Muscle of arm (tissue), 1 donor: ENCODE measurements at regions not wholly inside any gene's neighbourhood (a gene's known extent, or its start where the extent isn't known, plus 50 kb on each side); places are given as distances from the start of the nearest gene placed in this dataset.

Source experiments
- DNase-seq: peaks from one replicate; pipeline ENCODE4 v3.0.0-alpha.2; 2013

DNA sequence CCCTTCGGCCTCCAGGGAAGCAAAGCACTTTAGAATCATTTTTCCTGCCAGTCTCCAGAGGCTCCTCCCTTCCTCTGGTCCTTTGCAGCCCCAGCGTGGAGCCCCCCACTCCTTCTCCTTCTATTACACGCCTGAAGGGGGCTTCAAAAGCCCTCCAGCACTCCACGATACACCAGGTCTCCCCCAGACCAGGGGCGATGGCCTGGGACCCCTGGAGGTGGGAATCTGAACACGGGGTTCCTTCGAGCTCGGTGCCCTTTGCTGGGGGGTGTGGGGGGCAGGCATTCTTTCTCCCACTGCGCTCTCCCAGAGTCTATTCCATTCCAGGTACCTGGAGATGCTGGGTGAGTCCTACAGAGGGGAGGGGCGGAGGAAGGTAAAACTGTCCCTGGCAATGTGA, 97.6 kb downstream of the HMX1 start:
- no peak for DNase-seq

DNA sequence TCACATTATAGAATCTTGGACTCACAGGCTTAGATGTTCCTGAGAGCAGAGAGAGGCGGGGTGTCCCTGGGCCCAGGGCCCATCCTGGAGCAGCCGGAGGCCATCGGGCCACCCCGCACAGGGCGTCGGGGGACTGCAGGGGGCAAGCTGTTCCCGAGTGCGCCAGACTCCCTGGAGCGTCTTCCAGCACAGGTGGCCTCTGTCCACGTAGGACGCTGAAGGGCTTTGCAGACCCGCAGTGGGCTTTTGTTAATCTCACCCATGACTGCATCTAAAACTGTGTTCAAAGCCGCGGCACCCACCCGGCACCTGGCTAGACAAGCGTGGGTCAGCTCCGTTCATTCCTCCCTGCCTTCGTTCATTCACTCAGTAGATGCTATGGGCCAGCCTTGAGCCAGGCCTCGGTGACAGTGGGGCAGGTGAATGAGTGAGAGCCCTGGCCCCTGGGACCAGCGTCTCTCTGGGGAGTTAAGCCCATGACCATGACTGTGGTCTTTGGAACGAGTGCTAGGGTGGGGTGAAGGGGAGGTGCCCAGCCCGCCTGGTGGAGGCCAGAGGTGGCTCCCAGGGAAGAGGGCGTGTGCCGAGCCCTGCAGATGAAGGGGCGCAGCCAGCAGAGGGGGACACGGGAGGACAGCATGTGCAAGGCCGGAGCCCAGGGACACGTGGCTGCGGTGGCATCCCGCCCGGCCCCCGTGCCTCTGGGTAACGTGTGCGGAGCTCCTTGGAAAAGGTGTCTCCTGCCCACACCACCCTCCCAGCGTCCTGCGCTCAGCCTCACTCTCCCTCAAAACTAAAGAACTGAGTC, 98.3 kb downstream of the HMX1 start:
- DNase-seq: no peak

DNA sequence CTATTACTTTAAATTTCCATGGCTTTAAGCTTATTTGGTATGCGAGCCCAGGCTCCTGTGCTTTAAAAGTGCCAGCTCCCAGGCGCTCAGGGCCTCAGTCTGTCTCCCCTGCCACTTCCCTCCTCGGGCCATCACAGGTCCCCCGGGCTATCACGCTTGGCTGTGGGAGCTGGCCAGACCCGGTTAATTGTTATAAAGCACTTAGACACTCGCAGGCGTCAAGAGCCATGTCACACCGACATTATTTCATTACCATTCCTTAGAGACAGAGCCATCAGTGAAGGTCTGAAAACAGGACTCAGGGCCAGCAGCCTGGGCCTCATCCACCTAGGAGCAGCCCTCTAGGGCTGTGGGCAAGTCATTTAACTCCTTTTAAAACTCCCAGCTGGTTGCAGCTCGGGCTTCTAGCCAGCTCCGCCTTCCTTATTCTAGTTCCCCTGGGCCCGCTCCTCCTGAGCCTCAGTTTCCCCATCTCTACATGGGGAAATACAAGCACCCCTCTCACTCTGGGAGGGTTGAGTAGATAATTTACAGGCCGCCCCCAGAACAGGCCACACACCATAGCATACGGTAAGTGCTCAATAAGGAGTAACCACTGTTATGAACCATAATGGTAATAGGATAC, 99.0 kb downstream of the HMX1 start:
- DNase-seq: no peak

DNA sequence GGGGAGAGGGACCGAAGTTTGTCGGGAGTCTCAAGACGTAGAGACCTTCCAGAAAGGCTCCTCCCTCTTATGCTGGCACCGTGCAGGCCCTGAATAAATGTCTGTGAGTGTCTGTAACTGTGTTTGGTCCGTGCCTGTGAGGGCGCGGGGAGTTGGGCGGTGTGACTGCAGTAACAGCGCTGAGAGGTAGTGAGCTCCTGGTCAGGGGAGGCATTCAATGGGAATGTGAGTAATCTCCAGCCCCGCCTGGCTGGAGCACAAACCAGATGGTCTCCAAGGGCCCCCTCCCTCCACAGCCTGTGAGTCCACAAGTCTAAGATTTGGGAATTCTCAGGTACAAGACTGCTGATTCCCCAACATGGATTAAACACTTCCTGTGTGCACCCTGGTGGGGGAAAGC, 100.0 kb downstream of the HMX1 start:
- no peak for DNase-seq

DNA sequence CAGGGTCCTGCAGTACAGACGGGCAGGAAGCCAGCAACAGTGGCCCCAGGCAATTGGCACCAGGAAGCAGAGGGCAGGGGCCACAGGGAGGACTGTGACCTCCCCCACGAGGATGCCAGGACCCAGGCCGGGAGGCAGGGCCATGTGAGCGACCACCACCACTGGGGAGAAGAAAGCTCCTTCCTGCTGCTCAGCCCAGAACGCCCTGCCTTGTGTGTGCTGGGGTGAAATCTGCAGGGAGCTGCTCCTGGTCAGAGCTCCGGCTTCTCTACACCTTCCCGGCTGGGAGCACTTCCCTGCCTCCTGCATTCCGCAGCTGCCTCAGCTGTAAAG, 100.4 kb downstream of the HMX1 start:
- DNase-seq: no peak

DNA sequence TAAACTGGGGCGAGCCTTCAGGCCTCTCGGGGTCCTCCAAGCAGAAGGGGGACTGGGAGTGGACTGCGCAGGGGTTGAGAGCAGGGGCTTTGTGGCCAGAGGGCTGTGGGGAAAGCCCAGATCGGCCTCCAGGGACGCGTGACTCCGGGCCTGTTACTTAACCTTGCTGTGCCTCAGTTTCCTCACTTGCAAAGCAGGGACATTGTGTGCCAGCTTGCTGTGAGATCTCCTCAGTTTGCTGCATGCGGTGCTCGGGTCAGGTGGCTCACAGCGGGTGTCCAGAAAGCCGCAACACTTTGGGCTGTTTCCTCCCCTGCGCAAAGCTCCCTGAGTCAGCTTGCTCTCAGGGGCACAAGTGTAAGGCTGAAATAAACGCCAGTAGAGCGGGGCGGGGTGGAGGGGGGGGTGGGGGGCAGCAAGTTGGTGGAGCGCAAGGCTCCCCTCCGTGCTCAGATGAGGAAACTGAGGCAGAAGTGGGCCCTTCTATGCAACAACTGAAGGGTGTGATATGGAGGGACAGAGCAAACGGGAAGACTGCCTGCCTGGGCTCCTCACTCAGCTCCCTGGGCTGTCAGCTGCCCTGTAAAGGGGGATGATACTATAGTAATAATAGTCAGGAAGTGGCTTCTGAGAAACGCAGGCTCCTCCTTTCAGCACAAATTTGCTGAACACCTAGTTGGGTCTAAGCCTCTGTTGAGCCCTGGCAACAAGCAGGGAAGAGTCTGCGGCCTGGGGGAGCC, 101.0 kb downstream of the HMX1 start:
- no peak for DNase-seq

DNA sequence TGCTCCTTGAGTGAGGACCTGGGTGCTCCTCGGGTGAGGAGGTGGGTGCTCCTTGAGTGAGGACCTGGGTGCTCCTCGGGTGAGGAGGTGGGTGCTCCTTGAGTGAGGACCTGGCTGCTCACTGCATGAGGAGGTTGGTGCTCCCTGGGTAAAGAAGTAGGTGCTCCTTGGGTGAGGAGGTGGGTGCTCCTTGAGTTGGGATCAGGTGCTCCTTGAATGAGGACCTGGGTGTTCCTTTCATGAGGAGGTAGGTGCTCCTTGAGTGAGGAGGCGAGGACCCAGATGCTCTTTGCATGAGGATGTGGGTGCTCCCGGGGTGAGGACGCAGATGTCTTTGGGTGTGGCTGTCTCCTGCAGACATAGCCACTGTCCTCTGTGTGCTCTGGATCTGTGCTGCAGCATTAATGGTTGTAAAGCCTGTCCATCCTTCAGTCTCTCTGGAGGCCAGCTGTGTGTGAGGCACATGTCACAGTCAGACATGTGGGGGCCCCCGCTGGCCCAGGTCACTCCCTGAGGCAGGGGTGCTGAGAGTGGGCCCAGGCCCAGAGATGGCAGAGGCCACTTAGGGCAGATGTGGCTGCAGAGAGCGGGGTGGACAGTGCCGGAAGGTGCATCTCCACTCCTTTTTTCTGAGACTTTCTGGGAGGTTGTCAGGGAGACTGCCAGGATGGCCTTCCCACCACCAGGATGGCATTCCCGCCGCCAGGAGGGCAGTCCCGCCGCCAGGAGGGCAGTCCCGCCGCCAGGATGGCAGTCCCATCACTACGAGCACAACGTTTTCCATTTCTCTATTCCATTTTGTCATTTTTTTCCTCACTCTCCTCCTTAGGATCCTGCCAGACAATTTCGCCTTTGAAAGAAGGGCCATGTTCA, 101.8 kb downstream of the HMX1 start:
- no peak for DNase-seq

DNA sequence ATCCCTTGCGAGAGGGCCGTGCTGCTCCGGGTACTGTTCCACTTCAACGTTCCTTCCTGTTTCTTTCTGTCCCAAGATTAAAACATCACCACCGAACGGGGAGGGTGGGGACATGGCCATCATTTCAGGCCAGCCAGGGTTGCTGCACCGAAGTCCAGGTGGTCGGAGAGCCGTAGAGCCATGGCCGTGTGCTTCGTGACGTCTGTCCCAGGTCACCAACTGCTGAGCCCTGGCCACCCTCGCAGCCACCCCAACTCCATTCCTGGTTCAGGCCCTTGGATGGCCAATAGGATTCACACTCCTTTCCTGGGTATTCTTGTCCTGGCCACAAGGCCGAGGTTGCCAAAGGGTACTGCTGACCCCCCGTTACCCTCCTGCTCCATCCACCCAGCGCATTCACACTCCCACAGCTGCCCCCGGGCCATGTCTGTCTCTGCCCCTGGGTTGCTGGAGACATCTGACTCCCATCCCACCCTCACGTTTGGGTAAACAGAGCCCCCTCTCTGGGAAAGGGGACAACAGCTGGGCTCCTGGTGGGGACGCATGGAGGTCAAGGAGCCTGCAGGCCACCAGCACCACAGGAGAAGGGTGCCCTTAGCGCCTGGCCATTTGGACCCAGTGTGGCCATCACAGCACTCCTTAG, 103.2 kb downstream of the HMX1 start:
- no peak for DNase-seq

DNA sequence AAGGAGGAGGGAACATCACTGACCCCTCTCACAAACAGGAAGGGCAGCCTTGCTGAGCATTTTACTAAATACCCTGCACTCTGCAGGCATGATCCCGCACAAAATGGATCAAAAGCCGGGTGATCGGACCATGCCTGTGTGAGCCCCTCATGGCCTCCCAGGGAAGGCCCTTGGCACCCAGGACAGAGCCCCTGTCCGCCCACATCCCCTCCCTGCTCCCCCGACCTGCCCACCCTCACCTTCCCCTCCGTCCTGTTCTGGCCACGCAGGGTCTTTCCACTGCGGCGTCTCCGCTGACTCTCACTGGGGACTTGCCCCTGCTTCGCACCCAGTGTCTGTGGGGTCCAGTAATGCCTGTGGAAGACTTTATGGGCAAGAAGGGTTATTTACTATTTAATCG, 105.0 kb downstream of the HMX1 start:
- no peak for DNase-seq

DNA sequence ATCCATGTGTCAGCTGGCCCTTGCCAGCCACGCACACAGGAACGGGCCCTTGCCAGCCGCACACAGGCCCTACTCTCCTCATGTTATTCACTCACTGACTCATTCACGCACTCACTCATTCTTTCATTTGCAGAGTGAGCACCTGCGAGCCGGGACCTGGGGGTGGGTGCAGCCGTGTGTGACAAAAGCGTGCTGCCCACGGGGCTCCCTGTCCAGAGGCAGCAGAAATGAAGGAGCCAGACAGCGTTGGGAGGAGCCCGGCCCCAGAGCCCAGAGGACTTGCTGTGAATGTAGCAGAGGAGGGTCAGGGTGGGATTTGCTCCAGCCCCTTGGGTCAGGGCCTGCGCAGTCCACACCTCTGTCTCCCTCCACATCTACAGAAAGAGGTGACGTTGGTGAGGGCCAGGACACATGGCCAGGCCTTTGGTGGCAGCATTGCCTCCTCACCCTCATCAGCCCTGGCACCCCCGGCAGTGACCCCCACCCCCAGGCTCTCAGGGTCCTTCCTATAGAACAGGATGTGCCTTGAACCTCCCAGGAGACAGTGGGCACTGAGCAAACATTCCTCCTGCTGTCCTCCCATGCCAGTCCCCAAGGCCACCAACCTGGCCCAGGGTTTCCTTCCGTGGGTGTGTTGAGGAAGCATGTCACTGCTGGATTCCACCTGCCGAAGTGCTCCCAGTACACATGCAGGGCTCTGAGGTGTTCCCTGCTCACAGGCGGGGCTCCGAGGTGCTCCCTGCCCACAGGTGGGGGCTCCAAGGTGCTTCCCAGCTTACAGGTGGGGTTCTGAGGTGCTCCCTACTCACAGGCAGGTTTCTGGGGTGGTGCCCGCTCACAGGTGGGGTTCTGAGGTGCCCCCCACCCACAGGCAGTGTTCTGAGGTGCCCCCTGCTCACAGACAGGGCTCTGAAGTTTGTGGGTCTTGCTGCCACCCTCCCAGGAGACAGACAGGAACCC, 105.7 kb downstream of the HMX1 start:
- no peak for DNase-seq

DNA sequence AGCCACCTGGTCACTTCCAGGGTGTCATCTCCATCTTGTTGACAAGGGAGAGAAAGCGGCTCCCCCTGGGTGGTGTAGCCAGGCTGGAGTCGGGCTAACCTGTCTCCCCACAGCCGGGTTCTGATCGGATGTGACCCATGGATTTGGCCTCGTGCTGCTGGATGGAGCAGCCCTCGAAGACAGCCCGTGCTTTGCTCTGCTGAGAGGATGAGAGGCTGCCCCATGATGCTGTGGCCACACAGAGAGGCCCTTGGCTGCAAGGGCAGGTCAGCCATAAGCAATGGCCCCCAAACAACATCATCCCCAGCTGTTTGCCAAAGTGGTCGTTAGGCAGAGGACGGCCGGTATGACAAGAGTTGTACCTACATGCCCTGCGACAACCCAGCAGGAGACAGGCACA, 106.6 kb downstream of the HMX1 start:
- DNase-seq: no peak

DNA sequence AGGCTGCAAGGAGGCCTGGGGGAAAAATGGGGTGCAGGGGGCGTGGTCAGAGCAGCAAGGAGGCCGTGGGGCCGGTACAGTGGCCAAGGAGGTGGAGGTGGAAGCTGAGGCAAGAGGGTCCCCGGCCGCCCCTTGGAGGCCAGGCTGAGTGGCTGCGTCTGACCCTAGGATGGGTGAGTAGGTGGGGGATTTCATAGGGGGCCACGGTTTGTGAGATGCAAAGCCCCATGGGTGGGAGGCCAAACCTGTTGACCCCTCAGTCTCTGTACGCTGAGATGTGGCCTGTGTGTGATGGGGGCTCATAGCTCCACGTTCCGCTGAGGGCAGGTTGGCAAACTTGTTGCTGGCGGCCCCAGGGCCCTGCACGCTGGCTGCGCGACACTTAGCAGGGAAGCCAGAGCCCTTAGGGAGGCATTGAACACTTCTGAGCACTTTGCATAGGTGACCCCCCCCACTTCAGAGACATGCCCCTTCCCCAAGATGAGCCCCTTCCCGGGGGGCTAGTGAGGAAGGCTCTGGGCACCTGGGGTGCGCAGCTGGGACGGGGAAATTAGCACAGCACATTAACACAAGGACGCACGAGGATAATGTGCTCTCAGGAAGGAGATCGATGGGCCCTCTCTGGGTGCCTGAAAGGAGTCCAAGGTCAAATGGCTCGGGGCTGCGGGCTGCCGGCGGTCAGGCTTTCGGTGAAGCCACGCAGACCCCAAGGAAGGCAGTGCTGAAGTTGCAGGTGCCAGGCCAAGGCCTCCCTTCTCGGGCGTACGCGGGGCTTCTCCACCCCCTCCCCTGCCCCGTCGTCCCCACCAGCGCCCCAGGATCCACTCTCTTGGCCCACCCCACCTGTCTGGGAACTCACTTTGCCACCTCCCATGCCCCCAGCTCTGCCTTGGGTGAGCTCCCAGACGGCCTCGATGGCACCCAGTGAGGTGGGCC, 107.4 kb downstream of the HMX1 start:
- no peak for DNase-seq

DNA sequence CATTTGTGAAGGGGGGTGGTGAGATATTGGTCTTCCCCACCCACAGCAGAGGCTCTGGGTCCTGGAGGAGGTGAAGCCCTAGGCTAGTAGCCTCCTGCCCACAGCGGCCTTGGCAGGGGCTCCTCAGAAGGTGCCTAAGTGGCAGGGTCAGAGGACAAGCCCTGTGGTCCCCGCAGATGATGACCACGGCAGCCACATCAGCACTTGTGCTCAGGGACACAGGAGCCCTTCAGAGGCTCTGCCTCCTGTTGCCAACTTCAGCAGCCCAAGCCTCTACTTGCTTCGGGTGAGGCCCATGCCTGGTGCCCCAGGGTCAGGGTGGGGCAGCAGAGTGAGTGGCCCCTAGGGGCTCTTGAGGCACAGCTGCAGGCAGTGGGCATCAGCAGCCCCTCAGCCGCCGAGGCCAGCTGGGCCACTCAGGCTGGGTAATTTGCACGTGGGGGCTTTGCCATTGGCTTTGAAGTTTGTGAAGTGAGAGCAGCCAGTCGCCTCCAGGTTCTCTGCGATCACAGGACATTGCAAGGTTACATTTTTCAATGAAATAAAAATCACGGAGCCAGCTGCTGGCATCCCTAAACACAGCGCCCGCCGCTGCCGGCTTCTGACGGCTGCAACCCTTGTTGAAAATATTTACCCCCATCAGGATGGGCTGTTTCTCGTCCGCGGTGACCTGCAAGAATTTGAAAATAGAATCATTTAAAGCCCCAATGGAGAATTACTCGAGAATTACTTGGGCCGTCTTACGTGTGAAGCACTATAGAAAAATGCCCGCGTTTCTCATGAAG, 108.5 kb downstream of the HMX1 start:
- DNase-seq: no peak

DNA sequence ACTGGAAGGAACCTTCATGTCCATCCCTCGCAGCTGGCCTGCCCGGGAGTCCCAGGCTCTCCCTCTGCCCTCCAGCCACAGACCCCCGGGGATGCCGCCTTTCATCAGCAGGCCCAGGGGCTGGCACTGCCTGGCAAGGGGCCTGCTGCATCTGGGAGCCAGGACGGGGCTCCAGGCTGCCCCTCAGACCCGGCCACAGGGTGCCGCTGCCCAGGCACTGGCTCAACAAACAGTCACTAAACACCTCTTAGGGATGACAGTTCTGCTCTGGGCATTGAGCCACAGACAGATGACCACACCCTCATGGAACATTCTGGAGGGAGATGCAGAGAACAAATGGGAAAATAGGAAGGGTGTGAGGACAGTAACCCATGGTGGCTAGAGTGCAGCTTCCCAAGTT, 109.3 kb downstream of the HMX1 start:
- DNase-seq: no peak

DNA sequence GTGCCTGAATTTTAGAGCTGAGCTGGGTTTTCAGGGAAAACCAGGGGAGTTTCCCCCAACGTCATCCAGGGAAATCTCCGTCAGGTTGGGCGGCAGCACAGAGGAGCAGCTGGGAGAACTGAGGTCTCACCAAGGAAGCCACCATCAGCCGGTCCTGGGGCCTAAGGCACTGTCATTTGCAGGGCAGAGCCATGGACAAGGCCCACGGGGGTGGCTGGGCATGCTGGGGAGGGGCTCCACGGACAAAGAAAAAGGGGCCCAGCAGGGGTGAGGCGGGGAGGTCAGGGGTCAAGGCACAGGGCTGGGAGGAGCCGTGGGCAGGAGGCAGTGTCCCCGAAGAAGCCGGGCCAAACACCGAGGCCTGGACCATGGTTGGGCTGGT, 109.8 kb downstream of the HMX1 start:
- no peak for DNase-seq

DNA sequence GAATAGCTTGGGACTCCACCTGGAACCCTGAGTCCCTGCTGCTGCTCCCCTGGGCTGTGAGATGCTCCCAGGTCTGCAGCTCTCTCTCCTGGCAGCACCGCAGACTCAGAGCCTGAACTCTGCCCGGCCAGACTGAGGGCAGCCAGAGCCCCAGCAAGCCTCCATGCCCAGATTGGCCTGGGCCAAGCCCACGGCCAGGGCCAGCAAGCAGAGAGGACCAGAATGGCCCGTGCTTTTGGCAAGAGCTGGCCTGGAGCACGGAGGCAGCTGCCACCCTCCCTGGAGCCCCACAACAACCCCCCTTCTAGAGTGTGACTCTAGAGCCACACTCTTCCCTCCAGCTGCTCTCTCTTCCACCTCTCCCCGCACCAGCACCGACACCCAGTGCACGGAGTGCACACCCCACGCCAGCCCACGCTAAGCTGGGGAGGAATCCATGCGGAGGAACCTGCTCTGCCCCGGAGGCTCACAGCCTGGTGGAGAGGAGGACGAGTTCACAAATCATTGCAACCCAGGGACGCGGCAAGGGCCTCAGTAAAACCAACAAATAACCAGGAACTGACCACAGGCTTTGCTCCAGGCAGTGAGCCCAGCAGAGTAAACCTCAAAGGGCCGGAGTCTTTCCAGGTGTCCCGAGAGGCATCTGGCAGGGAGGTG, 110.3 kb downstream of the HMX1 start:
- DNase-seq: no peak

DNA sequence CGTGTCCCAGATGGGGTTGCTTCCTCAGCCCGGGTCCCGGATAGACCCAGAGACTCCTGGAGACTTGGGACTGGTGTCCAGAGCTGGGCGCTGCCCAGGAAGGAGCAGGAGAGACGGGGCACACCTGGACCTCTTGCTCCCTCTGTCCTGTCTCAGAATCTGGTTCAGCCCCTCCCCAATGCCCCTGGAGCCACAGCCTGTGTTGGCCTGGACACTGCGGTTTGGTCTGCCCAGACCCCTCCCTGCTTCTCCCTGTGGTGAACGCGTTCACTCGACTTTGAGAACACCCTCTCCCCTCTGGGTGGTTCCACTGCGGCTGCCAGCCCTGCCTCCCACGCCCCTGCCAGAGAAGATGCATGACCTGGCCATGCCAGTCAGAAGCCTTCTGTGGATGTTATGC, 111.1 kb downstream of the HMX1 start:
- no peak for DNase-seq

DNA sequence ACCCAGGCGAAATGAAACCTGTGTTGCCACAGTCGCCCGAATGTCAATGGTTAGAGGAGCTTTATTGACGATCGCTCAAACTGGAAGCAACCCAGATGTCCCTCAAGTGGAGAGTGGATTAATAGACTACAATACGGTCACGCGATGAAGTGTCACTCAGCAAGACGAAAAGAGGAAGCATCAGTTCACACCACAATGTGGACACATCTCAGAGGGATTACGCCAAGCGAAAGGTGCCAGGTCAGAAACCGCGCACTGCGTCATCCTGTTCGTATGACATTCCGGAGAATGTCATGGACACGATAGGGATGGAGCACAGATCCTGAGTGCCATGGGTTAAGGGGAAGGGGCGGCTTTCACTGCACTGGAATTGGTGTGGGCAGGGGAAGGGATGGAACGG, 111.7 kb downstream of the HMX1 start:
- no peak for DNase-seq
